ENCODE measurements at regions not wholly inside any gene's neighbourhood (a gene's known extent, or its start where the extent isn't known, plus 50 kb on each side); places are given as distances from the start of the nearest gene placed in this dataset.
"Not testable (repeated sequence)": the region's sequence is repeated elsewhere in the genome, so short reads cannot be mapped to it uniquely, and the experiment has no call there.

GRCh38 chr16:34097326-34097725 lies 637.9 kb downstream of the TP53TG3F start:
- not testable (repeated sequence) for TF ChIP-seq ZNF274 (IDR thresholded peaks at IDR 0.05; ENCODE audit: low read depth, low read length); YY1 (IDR thresholded peaks at IDR 0.05; ENCODE audit: insufficient read depth, insufficient read length)

Measured in NT2/D1 (cell line).